DND-41 (cell line): ENCODE measurements at regions not wholly inside any gene's neighbourhood (a gene's known extent, or its start where the extent isn't known, plus 50 kb on each side); places are given as distances from the start of the nearest gene placed in this dataset.

Experiments
- ATAC-seq: fragments of 200-7000 bp; cut with Tn5 transposase; 3 replicates; pipeline ENCODE4 v1.9.1; 2021; ENCODE audit warnings: low read depth; ENCODE audit not compliant: insufficient read depth
- DNase-seq: peaks from one replicate; pipeline ENCODE4 v3.0.0-alpha.2; 2020
- H2AFZ ChIP-seq: 2 replicates; pipeline ENCODE4 v1.6.0; 2012; ENCODE audit warnings: low read depth, low read length
- H3K27ac ChIP-seq: 2 replicates; pipeline ENCODE4 v1.5.1; 2012; ENCODE audit warnings: low read length, inconsistent platforms
- H3K27me3 ChIP-seq: fragments of 200-600 bp; sonication (generic); 2 replicates; pipeline ENCODE4 v1.6.0; 2012; ENCODE audit warnings: low read length, mild to moderate bottlenecking, inconsistent platforms; ENCODE audit not compliant: insufficient read depth, poor library complexity
- H3K36me3 ChIP-seq: 2 replicates; pipeline ENCODE4 v1.5.1; 2012; ENCODE audit warnings: low read length, inconsistent platforms; ENCODE audit not compliant: insufficient read depth
- H3K4me1 ChIP-seq: 2 replicates; pipeline ENCODE4 v1.5.1; 2012; ENCODE audit warnings: mild to moderate bottlenecking, low read length; ENCODE audit not compliant: insufficient read depth
- H3K4me2 ChIP-seq: 2 replicates; pipeline ENCODE4 v1.6.0; 2012; ENCODE audit warnings: mild to moderate bottlenecking, moderate library complexity, low read length, inconsistent platforms; ENCODE audit not compliant: insufficient read depth
- H3K4me3 ChIP-seq, 2 experiments: fragments of 200-600 bp in 1 of 2; shearing (Covaris generic) in 1 of 2; 2 replicates each; pipeline ENCODE4 v1.5.1; 2012 to 2016; ENCODE audit warnings: inconsistent platforms in 2 of 2, low read length in 2 of 2, mild to moderate bottlenecking in 2 of 2, low read depth in 1 of 2, moderate library complexity in 1 of 2
- H3K79me2 ChIP-seq: 2 replicates; pipeline ENCODE4 v1.6.0; 2012; ENCODE audit warnings: low read length, inconsistent platforms; ENCODE audit not compliant: insufficient read depth
- H3K9ac ChIP-seq: 2 replicates; pipeline ENCODE4 v1.6.0; 2012; ENCODE audit warnings: low read depth, mild to moderate bottlenecking, inconsistent platforms, low read length, moderate library complexity
- H3K9me3 ChIP-seq: 2 replicates; pipeline ENCODE4 v1.5.1; 2012; ENCODE audit warnings: low read length, moderate library complexity, mild to moderate bottlenecking, inconsistent platforms; ENCODE audit not compliant: insufficient read depth, severe bottlenecking
- H4K20me1 ChIP-seq: 2 replicates; pipeline ENCODE4 v1.6.0; 2012; ENCODE audit warnings: low read length; ENCODE audit not compliant: insufficient read depth
- EZH2 ChIP-seq: IDR thresholded peaks from 3 replicates; pipeline ENCODE4 v1.6.1; 2012; ENCODE audit warnings: borderline replicate concordance, low read depth, mild to moderate bottlenecking, moderate library complexity, low read length, inconsistent platforms; ENCODE audit not compliant: severe bottlenecking
- TF ChIP-seq, protein P1 (sequence below): IDR thresholded peaks from 2 replicates; pipeline ENCODE4 v1.5.1; 2012; ENCODE audit warnings: borderline replicate concordance, low read length, moderate library complexity, mild to moderate bottlenecking; ENCODE audit not compliant: poor library complexity, severe bottlenecking; ENCODE audit errors: extremely low read depth

DNA sequence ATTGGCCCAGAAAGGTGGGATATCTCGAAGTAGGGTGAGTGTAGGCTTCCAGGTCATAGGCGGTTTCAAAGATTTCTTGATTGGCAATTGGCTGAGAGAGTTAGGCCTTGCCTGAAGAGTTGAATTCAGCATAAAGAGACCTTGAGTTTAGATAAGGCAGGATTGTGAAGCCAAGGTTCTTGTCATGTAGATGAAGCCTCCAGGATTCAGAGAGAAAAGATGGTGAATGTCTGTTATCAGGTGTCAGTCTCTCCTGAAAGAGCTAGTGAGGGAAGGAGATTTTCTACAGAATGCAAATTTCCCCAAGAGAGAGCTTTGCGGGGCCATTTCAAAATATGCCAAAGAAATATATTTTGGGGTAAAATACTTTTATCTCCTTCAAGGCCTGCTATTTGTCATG, 217.0 kb upstream of the TLE3 start:
- Histone ChIP-seq H3K27me3 (no peaks in the 10 kb centered on the region), H3K9ac (no peak overlapping the region), H3K4me1 (peaks cover 8% of the 10 kb centered on the region), H2AFZ (no peak overlapping the region), H4K20me1 (no peaks in the 10 kb centered on the region), H3K4me3 (no peak overlapping the region), H3K27ac (no peak overlapping the region), H3K36me3 (no peaks in the 10 kb centered on the region), H3K79me2 (no peaks in the 10 kb centered on the region), H3K4me2 (no peak overlapping the region), H3K9me3 (no peaks in the 10 kb centered on the region)
- ATAC-seq (no peak), DNase-seq (no peak)
- no peak for TF ChIP-seq EZH2
- TF ChIP-seq, protein P1, sequence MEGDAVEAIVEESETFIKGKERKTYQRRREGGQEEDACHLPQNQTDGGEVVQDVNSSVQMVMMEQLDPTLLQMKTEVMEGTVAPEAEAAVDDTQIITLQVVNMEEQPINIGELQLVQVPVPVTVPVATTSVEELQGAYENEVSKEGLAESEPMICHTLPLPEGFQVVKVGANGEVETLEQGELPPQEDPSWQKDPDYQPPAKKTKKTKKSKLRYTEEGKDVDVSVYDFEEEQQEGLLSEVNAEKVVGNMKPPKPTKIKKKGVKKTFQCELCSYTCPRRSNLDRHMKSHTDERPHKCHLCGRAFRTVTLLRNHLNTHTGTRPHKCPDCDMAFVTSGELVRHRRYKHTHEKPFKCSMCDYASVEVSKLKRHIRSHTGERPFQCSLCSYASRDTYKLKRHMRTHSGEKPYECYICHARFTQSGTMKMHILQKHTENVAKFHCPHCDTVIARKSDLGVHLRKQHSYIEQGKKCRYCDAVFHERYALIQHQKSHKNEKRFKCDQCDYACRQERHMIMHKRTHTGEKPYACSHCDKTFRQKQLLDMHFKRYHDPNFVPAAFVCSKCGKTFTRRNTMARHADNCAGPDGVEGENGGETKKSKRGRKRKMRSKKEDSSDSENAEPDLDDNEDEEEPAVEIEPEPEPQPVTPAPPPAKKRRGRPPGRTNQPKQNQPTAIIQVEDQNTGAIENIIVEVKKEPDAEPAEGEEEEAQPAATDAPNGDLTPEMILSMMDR: no peak

DNA sequence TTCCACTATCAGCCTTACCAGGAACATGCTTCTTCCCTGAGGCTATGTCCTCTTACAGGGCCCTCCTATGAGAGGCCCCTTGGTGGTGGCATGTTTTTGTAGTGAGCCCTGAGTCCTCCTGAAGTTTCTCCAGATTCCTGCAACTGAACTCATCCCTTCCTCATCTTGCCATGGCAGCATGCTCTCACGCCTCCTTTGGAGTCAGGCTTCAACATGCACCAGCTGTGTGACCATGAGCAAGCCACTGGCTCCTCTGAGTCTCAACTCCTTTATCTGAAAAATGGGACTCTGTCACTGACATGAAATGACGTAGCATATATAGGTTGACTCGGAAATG, 216.3 kb upstream of the TLE3 start:
- Histone ChIP-seq H3K79me2 (no peaks in the 10 kb centered on the region), H3K9ac (no peak overlapping the region), H3K9me3 (no peaks in the 10 kb centered on the region), H4K20me1 (no peaks in the 10 kb centered on the region), H3K4me1 (peaks cover 12% of the 10 kb centered on the region), H3K4me3 (no peak overlapping the region), H2AFZ (no peak overlapping the region), H3K27me3 (no peaks in the 10 kb centered on the region), H3K27ac (no peak overlapping the region), H3K36me3 (no peaks in the 10 kb centered on the region), H3K4me2 (no peak overlapping the region)
- DNase-seq (no peak), ATAC-seq (no peak)
- no peak for TF ChIP-seq EZH2
- TF ChIP-seq, protein P1: no peak

DNA sequence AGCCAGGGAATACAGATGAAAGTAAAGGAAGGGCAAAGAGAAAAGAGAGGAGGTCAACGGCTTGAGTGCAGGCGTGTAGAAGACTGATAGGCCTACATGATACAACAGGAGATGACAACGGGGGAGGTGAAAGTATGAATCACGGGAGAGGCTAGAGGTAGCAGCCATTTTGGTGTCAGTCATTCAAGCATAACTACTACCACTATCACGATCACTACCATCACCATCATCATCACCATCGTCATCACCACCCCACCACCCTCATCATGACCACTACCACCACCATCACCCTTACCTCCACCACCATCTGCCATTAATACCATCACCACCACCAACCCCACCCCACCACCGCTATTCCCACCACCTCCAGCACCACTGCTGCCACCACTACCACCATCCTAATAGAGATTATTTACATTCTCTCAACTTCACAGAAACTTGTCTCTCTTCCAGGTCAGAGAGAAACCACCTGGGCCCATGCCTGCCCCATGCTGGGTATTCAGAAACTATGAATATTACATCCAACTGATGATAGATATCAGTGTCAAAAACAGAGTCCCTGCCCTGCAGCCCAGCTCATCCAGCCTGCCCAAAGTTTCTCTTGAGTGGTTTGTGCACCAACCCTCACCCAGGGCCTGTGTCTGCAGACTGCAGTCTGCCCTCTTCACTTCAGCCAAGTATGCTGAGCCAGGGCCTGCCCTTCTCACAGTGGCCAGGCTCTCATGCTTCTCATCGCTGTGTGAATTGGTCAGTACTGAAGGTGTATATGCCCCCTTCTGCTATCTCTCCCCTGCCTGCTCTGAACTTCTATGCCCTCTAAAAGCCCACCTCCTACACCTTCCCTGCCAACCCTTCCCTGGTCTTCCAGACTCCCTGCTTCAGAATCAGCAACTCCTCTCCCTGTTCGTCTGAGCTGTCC, 215.6 kb upstream of the TLE3 start:
- DNase-seq (no peak), ATAC-seq (no peak)
- H2AFZ ChIP-seq: no peak overlapping the region
- H3K4me3 ChIP-seq: no peak overlapping the region
- no peaks in the 10 kb centered on the region for H4K20me1 ChIP-seq
- no peak overlapping the region for H3K4me2 ChIP-seq
- H3K9me3 ChIP-seq: no peaks in the 10 kb centered on the region
- H3K4me1 ChIP-seq: peaks cover 19% of the 10 kb centered on the region
- H3K27ac ChIP-seq: no peak overlapping the region
- no peaks in the 10 kb centered on the region for H3K27me3 ChIP-seq
- no peaks in the 10 kb centered on the region for H3K36me3 ChIP-seq
- no peak overlapping the region for H3K9ac ChIP-seq
- TF ChIP-seq, protein P1: no peak
- no peak for TF ChIP-seq EZH2
- no peaks in the 10 kb centered on the region for H3K79me2 ChIP-seq
